CD4-positive, alpha-beta T cell (primary cell): ENCODE measurements at regions not wholly inside any gene's neighbourhood (a gene's known extent, or its start where the extent isn't known, plus 50 kb on each side); places are given as distances from the start of the nearest gene placed in this dataset.

Experiments
- ATAC-seq: fragments of 200-7000 bp; cut with Tn5 transposase; one replicate; pipeline ENCODE4 v1.10.0; 2022; ENCODE audit warnings: mild to moderate bottlenecking; ENCODE audit not compliant: poor library complexity
- CTCF ChIA-PET: fragments of 350-600 bp; sonication (Branson Sonifier 250); formaldehyde crosslinking; loops from one replicate; lab custom pipeline; 2021; ENCODE audit warnings: antibody characterized with exemption, inconsistent platforms; lab: Charles Lee
- POLR2A ChIA-PET: fragments of 350-600 bp; sonication (Branson Sonifier 250); formaldehyde crosslinking; loops from one replicate; lab custom pipeline; 2021; ENCODE audit warnings: antibody characterized with exemption, inconsistent platforms; lab: Charles Lee
- DNase-seq, 14 experiments: peaks; one replicate each; pipeline ENCODE4 v3.0.0-alpha.2; 2013 to 2020; ENCODE audit warnings: mixed read lengths in 2 of 14
- H3K27ac ChIP-seq, 2 donors: one replicate each; pipeline versions ENCODE4 v1.5.1 to v1.7.0; 2013; ENCODE audit warnings: low read length in 2 of 2, low read depth in 1 of 2, mild to moderate bottlenecking in 1 of 2
- H3K27me3 ChIP-seq, 2 experiments: 1 replicate in 1 of 2; 2 replicates in 1 of 2; pipeline versions ENCODE4 v1.6.1 to v1.7.0; 2013; ENCODE audit warnings: low read length in 2 of 2, control low read depth in 1 of 2, mild to moderate bottlenecking in 1 of 2, moderate library complexity in 1 of 2; ENCODE audit not compliant: insufficient read depth in 2 of 2, control insufficient read depth in 1 of 2
- H3K36me3 ChIP-seq: one replicate; pipeline ENCODE4 v1.6.1; 2013; ENCODE audit warnings: low read length, control low read depth; ENCODE audit not compliant: insufficient read depth
- H3K4me1 ChIP-seq: one replicate; pipeline ENCODE4 v1.6.1; 2013; ENCODE audit warnings: low read length, control low read depth; ENCODE audit not compliant: insufficient read depth
- H3K4me3 ChIP-seq: one replicate; pipeline ENCODE4 v1.5.1; 2013; ENCODE audit warnings: mild to moderate bottlenecking, low read length, moderate library complexity
- H3K9me3 ChIP-seq, 2 experiments: 1 replicate in 1 of 2; 2 replicates in 1 of 2; pipeline versions ENCODE4 v1.6.1 to v1.7.0; 2013; ENCODE audit warnings: low read length in 2 of 2, mild to moderate bottlenecking in 2 of 2, control low read depth in 1 of 2, moderate library complexity in 1 of 2; ENCODE audit not compliant: control insufficient read depth in 1 of 2, insufficient read depth in 1 of 2
- H3K27ac Mint-ChIP-seq: one replicate; pipeline ENCODE4 v1.8.0; 2020; ENCODE audit warnings: mixed read lengths
- H3K27me3 Mint-ChIP-seq: one replicate; pipeline ENCODE4 v1.8.0; 2021; ENCODE audit warnings: mixed read lengths
- H3K36me3 Mint-ChIP-seq: one replicate; pipeline ENCODE4 v1.8.0; 2021; ENCODE audit warnings: low read depth, mixed read lengths
- H3K4me1 Mint-ChIP-seq: one replicate; pipeline ENCODE4 v1.8.0; 2021; ENCODE audit warnings: low read depth, mixed read lengths
- H3K4me3 Mint-ChIP-seq: one replicate; pipeline ENCODE4 v1.8.0; 2020; ENCODE audit warnings: mild to moderate bottlenecking, mixed read lengths
- H3K9me3 Mint-ChIP-seq: one replicate; pipeline ENCODE4 v1.8.0; 2020; ENCODE audit warnings: mixed read lengths
- intact Hi-C, 2 experiments: fragments of 100-400 bp; cut with DNase I in 1 of 2; cut with micrococcal nuclease in 1 of 2; formaldehyde crosslinking; loops; one replicate each; pipeline versions ENCODE4 v1.15.1 to v1.9.0; 2023 to 2025; cut with DNase I, micrococcal nuclease
- TF ChIP-seq, protein P1 (sequence below): fragments of 200-600 bp; IDR thresholded peaks from one replicate; pipeline ENCODE4 v1.8.0; 2022; ENCODE audit warnings: antibody characterized with exemption, mild to moderate bottlenecking

DNA sequence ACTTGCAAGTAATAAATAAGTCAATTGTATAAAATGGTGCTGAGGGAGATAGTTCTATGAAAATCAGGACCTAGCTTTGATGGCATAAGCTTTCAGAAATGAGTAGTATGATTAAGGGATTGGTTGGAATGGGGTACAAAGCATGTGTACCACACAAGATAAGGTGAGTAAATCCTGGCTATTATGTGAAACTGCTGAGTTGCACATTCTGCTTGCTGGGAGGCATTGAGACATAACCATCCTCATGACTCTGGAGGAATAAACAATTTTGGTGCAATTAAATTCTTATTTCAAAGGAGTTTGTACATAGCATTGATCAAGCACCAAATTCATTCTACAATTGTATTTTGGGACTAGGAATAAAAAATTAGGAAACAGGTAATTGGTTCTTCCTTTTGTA is 755.2 kb upstream of the ACO1 start:
- H3K27ac ChIP-seq, result no peak overlapping the region
- peaks cover 0 to 3% of the 10 kb centered on the region in 2 experiments for H3K9me3 ChIP-seq
- no peaks in the 10 kb centered on the region for H3K4me1 ChIP-seq
- ChIA-PET POLR2A (no interaction called here), CTCF (no interaction called here)
- Mint-ChIP-seq H3K27ac (no peak overlapping the region), H3K27me3 (no peaks in the 10 kb centered on the region), H3K36me3 (no peaks in the 10 kb centered on the region), H3K4me1 (peaks cover 10% of the 10 kb centered on the region), H3K9me3 (peaks cover 8% of the 10 kb centered on the region), H3K4me3 (no peak overlapping the region)
- DNase-seq (no peak), ATAC-seq (no peak)
- TF ChIP-seq, protein P1, sequence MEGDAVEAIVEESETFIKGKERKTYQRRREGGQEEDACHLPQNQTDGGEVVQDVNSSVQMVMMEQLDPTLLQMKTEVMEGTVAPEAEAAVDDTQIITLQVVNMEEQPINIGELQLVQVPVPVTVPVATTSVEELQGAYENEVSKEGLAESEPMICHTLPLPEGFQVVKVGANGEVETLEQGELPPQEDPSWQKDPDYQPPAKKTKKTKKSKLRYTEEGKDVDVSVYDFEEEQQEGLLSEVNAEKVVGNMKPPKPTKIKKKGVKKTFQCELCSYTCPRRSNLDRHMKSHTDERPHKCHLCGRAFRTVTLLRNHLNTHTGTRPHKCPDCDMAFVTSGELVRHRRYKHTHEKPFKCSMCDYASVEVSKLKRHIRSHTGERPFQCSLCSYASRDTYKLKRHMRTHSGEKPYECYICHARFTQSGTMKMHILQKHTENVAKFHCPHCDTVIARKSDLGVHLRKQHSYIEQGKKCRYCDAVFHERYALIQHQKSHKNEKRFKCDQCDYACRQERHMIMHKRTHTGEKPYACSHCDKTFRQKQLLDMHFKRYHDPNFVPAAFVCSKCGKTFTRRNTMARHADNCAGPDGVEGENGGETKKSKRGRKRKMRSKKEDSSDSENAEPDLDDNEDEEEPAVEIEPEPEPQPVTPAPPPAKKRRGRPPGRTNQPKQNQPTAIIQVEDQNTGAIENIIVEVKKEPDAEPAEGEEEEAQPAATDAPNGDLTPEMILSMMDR, result no peak
- H3K36me3 ChIP-seq, result no peaks in the 10 kb centered on the region
- no peak overlapping the region for H3K4me3 ChIP-seq
- intact Hi-C loops, result no loop called here
- no peaks in the 10 kb centered on the region for H3K27me3 ChIP-seq

DNA sequence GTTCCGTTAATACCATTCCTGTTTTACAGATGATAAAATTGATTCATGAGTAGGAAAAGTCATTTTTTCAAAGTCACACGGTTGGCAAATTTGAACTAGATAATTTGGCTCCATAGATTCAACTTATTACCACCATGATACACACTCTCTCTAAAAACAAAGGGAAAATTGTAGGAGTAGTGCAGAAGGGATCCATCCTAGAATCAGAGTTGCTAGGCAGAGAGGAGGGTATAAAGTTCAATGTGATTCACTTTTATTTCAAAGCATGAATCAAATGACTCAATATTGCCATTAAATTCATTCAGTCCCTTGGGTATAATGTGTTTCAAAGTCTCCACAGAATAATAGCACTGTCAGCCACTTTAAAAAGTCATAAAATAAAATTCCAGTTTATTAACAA is 747.2 kb upstream of the ACO1 start:
- ChIA-PET CTCF (no interaction called here), POLR2A (no interaction called here)
- Histone ChIP-seq H3K27me3 (no peaks in the 10 kb centered on the region), H3K4me1 (no peaks in the 10 kb centered on the region), H3K9me3 (no peaks in the 10 kb centered on the region), H3K4me3 (no peak overlapping the region), H3K27ac (no peak overlapping the region), H3K36me3 (no peaks in the 10 kb centered on the region)
- Mint-ChIP-seq H3K4me1 (peaks cover 5% of the 10 kb centered on the region), H3K36me3 (no peaks in the 10 kb centered on the region), H3K27me3 (no peaks in the 10 kb centered on the region), H3K27ac (no peak overlapping the region), H3K9me3 (no peaks in the 10 kb centered on the region), H3K4me3 (no peak overlapping the region)
- TF ChIP-seq, protein P1, result no peak
- intact Hi-C loops, result no loop called here
- DNase-seq (no peak), ATAC-seq (no peak)

DNA sequence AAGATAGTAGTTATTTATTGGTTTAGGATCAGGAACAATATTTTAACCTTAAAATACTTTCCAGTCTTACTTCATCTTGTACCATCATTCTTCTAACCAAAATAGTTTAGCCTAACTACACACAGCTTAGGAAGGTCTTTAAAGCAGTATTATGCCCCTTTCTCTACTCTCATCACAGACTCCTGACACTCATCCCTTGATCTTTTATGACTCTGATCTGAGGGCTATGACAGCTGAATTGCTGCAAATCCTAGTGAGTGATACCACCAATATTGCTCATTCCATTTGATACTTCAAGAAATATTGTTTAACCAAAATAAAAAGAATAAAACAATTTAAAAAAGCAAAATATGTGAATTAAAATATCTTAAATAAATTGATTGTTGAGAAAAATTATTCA is 746.6 kb upstream of the ACO1 start:
- no peaks in the 10 kb centered on the region for H3K36me3 Mint-ChIP-seq
- ChIA-PET CTCF (no interaction called here), POLR2A (no interaction called here)
- no peak overlapping the region for H3K4me3 ChIP-seq
- intact Hi-C loops, result no loop called here
- ATAC-seq (no peak), DNase-seq (no peak)
- TF ChIP-seq, protein P1, result no peak
- H3K9me3 ChIP-seq, result no peaks in the 10 kb centered on the region
- no peak overlapping the region for H3K27ac Mint-ChIP-seq
- no peaks in the 10 kb centered on the region for H3K9me3 Mint-ChIP-seq
- H3K27me3 ChIP-seq, result no peaks in the 10 kb centered on the region
- no peaks in the 10 kb centered on the region for H3K36me3 ChIP-seq
- no peak overlapping the region for H3K27ac ChIP-seq
- H3K27me3 Mint-ChIP-seq, result no peaks in the 10 kb centered on the region
- H3K4me1 ChIP-seq, result no peaks in the 10 kb centered on the region
- H3K4me1 Mint-ChIP-seq, result peaks cover 5% of the 10 kb centered on the region
- no peak overlapping the region for H3K4me3 Mint-ChIP-seq
